AG09319 (cell line): ENCODE measurements at regions not wholly inside any gene's neighbourhood (a gene's known extent, or its start where the extent isn't known, plus 50 kb on each side); places are given as distances from the start of the nearest gene placed in this dataset.

ENCODE experiments used
- DNase-seq: peaks from one replicate; pipeline ENCODE4 v3.0.0-alpha.2; 2010; ENCODE audit warnings: low read depth; ENCODE audit errors: extremely low read depth
- CTCF ChIP-seq: IDR thresholded peaks from 2 replicates; pipeline ENCODE4 v1.5.1; 2011; ENCODE audit warnings: low read depth, mild to moderate bottlenecking, inconsistent platforms, low read length, moderate library complexity

GRCh38 chr7:113809581-113809980 is 109.2 kb downstream of the PPP1R3A start:
- no peak for DNase-seq
- TF ChIP-seq CTCF, result no peak

- TF ChIP-seq CTCF, result no peak
- DNase-seq, result no peak
Observed at GRCh38 chr7:113806633-113807327, 112.0 kb downstream of the PPP1R3A start.

GRCh38 chr7:113805976-113806375 is 112.8 kb downstream of the PPP1R3A start:
- DNase-seq, result no peak
- no peak for TF ChIP-seq CTCF

- no peak for DNase-seq
- no peak for TF ChIP-seq CTCF
Observed at GRCh38 chr7:113804475-113805095, 114.2 kb downstream of the PPP1R3A start.

GRCh38 chr7:113801751-113802150 is 117.1 kb downstream of the PPP1R3A start:
- DNase-seq, result no peak
- no peak for TF ChIP-seq CTCF

- TF ChIP-seq CTCF, result no peak
Observed at GRCh38 chr7:113800826-113801225, 118.0 kb downstream of the PPP1R3A start.

GRCh38 chr7:113799896-113800295 is 118.9 kb downstream of the PPP1R3A start:
- no peak for DNase-seq
- TF ChIP-seq CTCF, result no peak

More at GRCh38 chr7:113800826-113801225, 118.0 kb downstream of the PPP1R3A start:
- DNase-seq, result no peak
